WERI-Rb-1 (cell line): ENCODE measurements at regions not wholly inside any gene's neighbourhood (a gene's known extent, or its start where the extent isn't known, plus 50 kb on each side); places are given as distances from the start of the nearest gene placed in this dataset.
"Not testable (repeated sequence)": the region's sequence is repeated elsewhere in the genome, so short reads cannot be mapped to it uniquely, and the experiment has no call there.

ENCODE experiments used
- DNase-seq: peaks from one replicate; pipeline ENCODE4 v3.0.0-alpha.2; 2020
- H3K27ac ChIP-seq: fragments of 250-450 bp; sonication (Bioruptor Pico); 2 replicates; pipeline ENCODE4 v1.5.1; 2020; ENCODE audit warnings: mild to moderate bottlenecking, moderate library complexity
- H3K27me3 ChIP-seq: fragments of 250-450 bp; sonication (Bioruptor Pico); 2 replicates; pipeline ENCODE4 v1.5.1; 2021; ENCODE audit warnings: mild to moderate bottlenecking, low read depth, moderate library complexity; ENCODE audit not compliant: insufficient read depth, severe bottlenecking
- H3K36me3 ChIP-seq: fragments of 250-450 bp; sonication (Bioruptor Pico); 2 replicates; pipeline ENCODE4 v1.5.1; 2020; ENCODE audit warnings: mild to moderate bottlenecking, moderate library complexity
- H3K4me3 ChIP-seq: 2 replicates; pipeline ENCODE4 v1.5.1; 2011; ENCODE audit warnings: low read depth, mild to moderate bottlenecking, control low read depth, low read length
- H3K9me3 ChIP-seq: fragments of 250-450 bp; sonication (Bioruptor Pico); 2 replicates; pipeline ENCODE4 v1.5.1; 2021; ENCODE audit warnings: mild to moderate bottlenecking, moderate library complexity; ENCODE audit not compliant: severe bottlenecking
- CTCF ChIP-seq: IDR thresholded peaks from 2 replicates; pipeline ENCODE4 v1.5.1; 2011; ENCODE audit warnings: low read depth, mild to moderate bottlenecking, control low read depth, inconsistent platforms, low read length

- Histone ChIP-seq H3K36me3 (no peaks in the 10 kb centered on the region), H3K27me3 (no peaks in the 10 kb centered on the region), H3K4me3 (no peak overlapping the region), H3K9me3 (no peaks in the 10 kb centered on the region), H3K27ac (no peak overlapping the region)
- no peak for TF ChIP-seq CTCF
- no peak for DNase-seq
Observed at GRCh38 chr10:28453926-28454325, 79.0 kb upstream of the WAC start.

GRCh38 chr10:28457110-28457509 is 75.8 kb upstream of the WAC start:
- H3K4me3 ChIP-seq, result no peak overlapping the region
- no peaks in the 10 kb centered on the region for H3K27me3 ChIP-seq
- no peak for DNase-seq
- no peak overlapping the region for H3K27ac ChIP-seq
- H3K9me3 ChIP-seq, result no peaks in the 10 kb centered on the region
- TF ChIP-seq CTCF, result no peak
- no peaks in the 10 kb centered on the region for H3K36me3 ChIP-seq

- H3K36me3 ChIP-seq, DNase-seq, H3K9me3 ChIP-seq, H3K27ac ChIP-seq, H3K27me3 ChIP-seq, H3K4me3 ChIP-seq: not testable (repeated sequence)
Observed at GRCh38 chr10:28457873-28458272, 75.0 kb upstream of the WAC start.

DNA sequence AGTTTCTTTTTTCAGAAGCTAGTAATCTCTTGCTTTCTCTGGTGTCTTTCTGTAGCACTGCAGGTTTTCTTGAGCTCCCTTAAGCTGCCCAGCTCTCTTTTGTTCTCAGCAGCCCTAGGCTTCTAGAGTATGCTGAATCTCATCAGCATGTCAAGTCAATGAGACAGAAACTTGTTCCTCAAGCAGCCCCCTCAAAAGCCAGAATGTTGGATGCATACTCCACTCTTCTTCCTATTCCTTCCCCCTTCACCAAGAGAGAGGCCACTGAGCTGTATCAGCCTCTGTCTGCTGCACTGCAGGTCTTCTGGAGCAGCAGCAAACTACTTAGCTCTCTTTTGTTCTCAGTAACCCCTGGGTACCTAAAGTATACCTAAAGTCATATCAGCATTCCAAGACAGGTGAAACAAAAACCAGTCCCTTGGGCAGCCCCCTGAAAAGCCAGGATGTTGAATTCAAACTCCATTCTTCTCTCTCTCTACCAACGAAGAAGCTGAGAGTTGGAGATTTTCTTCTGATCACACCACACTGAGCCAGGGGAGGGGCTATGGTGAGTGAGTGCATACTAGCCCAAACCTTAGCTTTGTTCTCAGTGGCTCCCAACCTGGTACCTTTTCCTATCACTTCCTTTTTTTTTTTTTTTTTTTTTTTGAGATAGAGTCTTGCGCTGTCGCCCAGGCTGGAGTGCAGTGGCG is 73.3 kb upstream of the WAC start:
- Histone ChIP-seq H3K27ac (no peak overlapping the region), H3K27me3 (no peaks in the 10 kb centered on the region), H3K9me3 (no peaks in the 10 kb centered on the region), H3K4me3 (no peak overlapping the region), H3K36me3 (no peaks in the 10 kb centered on the region)
- TF ChIP-seq CTCF, result no peak
- no peak for DNase-seq

DNA sequence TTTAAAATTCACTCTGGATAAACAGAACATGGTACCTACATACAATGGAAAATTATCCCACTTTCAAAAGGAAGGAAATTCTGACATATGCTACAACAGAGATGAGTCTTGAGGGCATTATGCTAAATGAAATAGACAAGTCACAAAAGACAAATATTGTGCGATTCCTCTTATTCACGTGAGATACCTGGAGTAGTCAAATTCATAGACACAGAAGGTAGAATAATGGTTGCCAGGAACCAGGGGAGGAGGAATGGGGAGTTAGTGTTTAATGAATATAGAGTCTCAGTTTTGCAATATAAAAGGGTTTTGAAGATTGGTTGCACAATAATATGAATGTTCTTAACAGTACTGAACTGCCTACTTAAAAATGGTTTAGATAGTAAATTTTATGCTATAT is 69.8 kb upstream of the WAC start:
- H3K27me3 ChIP-seq, result no peaks in the 10 kb centered on the region
- H3K27ac ChIP-seq, result no peak overlapping the region
- no peak for DNase-seq
- TF ChIP-seq CTCF, result no peak
- H3K36me3 ChIP-seq, result no peaks in the 10 kb centered on the region
- no peak overlapping the region for H3K4me3 ChIP-seq
- H3K9me3 ChIP-seq, result no peaks in the 10 kb centered on the region

- DNase-seq, result no peak
- no peak overlapping the region for H3K4me3 ChIP-seq
- H3K27me3 ChIP-seq, result no peaks in the 10 kb centered on the region
- no peaks in the 10 kb centered on the region for H3K36me3 ChIP-seq
- H3K27ac ChIP-seq, result no peak overlapping the region
- no peaks in the 10 kb centered on the region for H3K9me3 ChIP-seq
- TF ChIP-seq CTCF, result no peak
Observed at GRCh38 chr10:28463676-28464395, 69.1 kb upstream of the WAC start.
